SH-SY5Y (cell line): ENCODE measurements at regions not wholly inside any gene's neighbourhood (a gene's known extent, or its start where the extent isn't known, plus 50 kb on each side); places are given as distances from the start of the nearest gene placed in this dataset.

Source experiments
- GATA2 ChIP-seq: IDR thresholded peaks from 2 replicates; pipeline ENCODE4 v1.6.1; 2011; ENCODE audit warnings: mild to moderate bottlenecking, low read depth, low read length
- GATA3 ChIP-seq: IDR thresholded peaks from 2 replicates; pipeline ENCODE4 v1.6.1; 2011; ENCODE audit warnings: low read depth, mild to moderate bottlenecking, low read length, moderate library complexity

DNA sequence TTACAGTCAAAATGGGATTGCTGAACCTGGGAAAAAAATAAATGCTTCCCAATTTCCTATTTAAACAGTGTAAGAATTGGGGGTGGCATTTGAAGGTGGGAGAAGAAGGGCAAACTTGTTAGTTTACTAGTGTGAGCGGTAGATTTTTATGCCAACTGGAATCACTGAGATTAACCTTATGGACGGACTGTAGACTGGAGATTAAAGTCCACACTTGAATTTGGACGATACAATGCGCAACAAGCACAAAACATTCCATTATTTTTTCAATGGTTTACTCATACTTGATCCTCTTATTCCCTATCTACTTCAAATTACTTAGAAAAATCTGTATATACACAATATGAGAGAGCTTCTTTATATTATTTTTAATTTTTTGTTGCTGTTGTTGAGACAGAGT is 269.6 kb upstream of the KLF14 start:
- TF ChIP-seq GATA2: no peak
- no peak for TF ChIP-seq GATA3
